BLaER1 (cell line): ENCODE measurements at regions not wholly inside any gene's neighbourhood (a gene's known extent, or its start where the extent isn't known, plus 50 kb on each side); places are given as distances from the start of the nearest gene placed in this dataset.

Experiments
- H3K27ac ChIP-seq: shearing (Covaris generic); formaldehyde crosslinking; 2 replicates; pipeline ENCODE4 v1.8.1; 2022
- H3K27me3 ChIP-seq: shearing (Covaris generic); formaldehyde crosslinking; 2 replicates; pipeline ENCODE4 v1.8.1; 2022
- H3K36me3 ChIP-seq: shearing (Covaris generic); formaldehyde crosslinking; 2 replicates; pipeline ENCODE4 v1.8.1; 2022
- H3K4me1 ChIP-seq: shearing (Covaris generic); formaldehyde crosslinking; 2 replicates; pipeline ENCODE4 v1.8.1; 2022
- H3K4me2 ChIP-seq: shearing (Covaris generic); formaldehyde crosslinking; 2 replicates; pipeline ENCODE4 v1.8.1; 2022
- H3K4me3 ChIP-seq: shearing (Covaris generic); formaldehyde crosslinking; 2 replicates; pipeline ENCODE4 v1.8.1; 2022
- H3K9ac ChIP-seq: shearing (Covaris generic); formaldehyde crosslinking; 2 replicates; pipeline ENCODE4 v1.8.1; 2022
- H3K9me3 ChIP-seq: shearing (Covaris generic); formaldehyde crosslinking; 2 replicates; pipeline ENCODE4 v1.8.1; 2022
- H4K20me1 ChIP-seq: shearing (Covaris generic); formaldehyde crosslinking; 2 replicates; pipeline ENCODE4 v1.8.1; 2022
- Cebpa-rat ChIP-seq: shearing (Covaris generic); IDR thresholded peaks from 2 replicates; pipeline ENCODE4 v1.8.1; 2022

GRCh38 chr16:49936791-49937190, 80.9 kb upstream of the ZNF423 start:
- Histone ChIP-seq H4K20me1 (no peaks in the 10 kb centered on the region), H3K9me3 (peaks cover 11% of the 10 kb centered on the region), H3K4me1 (0 out of 2 replicates have a peak, but pooled peaks cover 3% of the 10 kb centered on the region), H3K9ac (no peak overlapping the region), H3K4me2 (no peak overlapping the region), H3K4me3 (no peak overlapping the region), H3K27ac (no peak overlapping the region), H3K36me3 (no peaks in the 10 kb centered on the region), H3K27me3 (no peaks in the 10 kb centered on the region)
- TF ChIP-seq Cebpa-rat: no peak

- Histone ChIP-seq H3K27me3 (no peaks in the 10 kb centered on the region), H4K20me1 (no peaks in the 10 kb centered on the region), H3K27ac (no peak overlapping the region), H3K4me3 (no peak overlapping the region), H3K4me1 (0 out of 2 replicates have a peak, but pooled peaks cover 3% of the 10 kb centered on the region), H3K4me2 (no peak overlapping the region), H3K36me3 (no peaks in the 10 kb centered on the region), H3K9me3 (peaks cover 11% of the 10 kb centered on the region), H3K9ac (no peak overlapping the region)
- TF ChIP-seq Cebpa-rat: no peak
Measured at GRCh38 chr16:49937886-49938285, 82.0 kb upstream of the ZNF423 start.

GRCh38 chr16:49939495-49939894, 83.6 kb upstream of the ZNF423 start:
- Histone ChIP-seq H3K36me3 (no peaks in the 10 kb centered on the region), H3K4me3 (no peak overlapping the region), H3K9me3 (peaks cover 11% of the 10 kb centered on the region), H3K4me2 (no peak overlapping the region), H3K27ac (no peak overlapping the region), H3K4me1 (0 out of 2 replicates have a peak, but pooled peaks cover 3% of the 10 kb centered on the region), H3K27me3 (no peaks in the 10 kb centered on the region), H3K9ac (no peak overlapping the region), H4K20me1 (no peaks in the 10 kb centered on the region)
- no peak for TF ChIP-seq Cebpa-rat

GRCh38 chr16:49940464-49941224, 84.4 kb upstream of the CNEP1R1 start:
- no peak for TF ChIP-seq Cebpa-rat
- Histone ChIP-seq H3K9me3 (peaks cover 11% of the 10 kb centered on the region), H3K36me3 (no peaks in the 10 kb centered on the region), H3K4me1 (0 out of 2 replicates have a peak, but pooled peaks cover 3% of the 10 kb centered on the region), H3K9ac (no peak overlapping the region), H4K20me1 (no peaks in the 10 kb centered on the region), H3K27me3 (no peaks in the 10 kb centered on the region), H3K27ac (no peak overlapping the region), H3K4me2 (no peak overlapping the region), H3K4me3 (no peak overlapping the region)

GRCh38 chr16:49944221-49944620, 80.8 kb upstream of the CNEP1R1 start:
- no peaks in the 10 kb centered on the region for H3K36me3 ChIP-seq
- H3K4me2 ChIP-seq: no peak overlapping the region
- H4K20me1 ChIP-seq: no peaks in the 10 kb centered on the region
- H3K4me3 ChIP-seq: no peak overlapping the region
- H3K27me3 ChIP-seq: no peaks in the 10 kb centered on the region
- H3K27ac ChIP-seq: no peak overlapping the region
- TF ChIP-seq Cebpa-rat: no peak
- no peaks in the 10 kb centered on the region for H3K9me3 ChIP-seq
- no peak overlapping the region for H3K9ac ChIP-seq
- 0 out of 2 replicates have a peak, but pooled peaks cover 3% of the 10 kb centered on the region for H3K4me1 ChIP-seq

- no peaks in the 10 kb centered on the region for H3K36me3 ChIP-seq
- H3K9me3 ChIP-seq: no peaks in the 10 kb centered on the region
- no peak overlapping the region for H3K9ac ChIP-seq
- H4K20me1 ChIP-seq: no peaks in the 10 kb centered on the region
- H3K27ac ChIP-seq: no peak overlapping the region
- no peak overlapping the region for H3K4me2 ChIP-seq
- H3K4me1 ChIP-seq: peaks cover 17% of the 10 kb centered on the region
- H3K27me3 ChIP-seq: no peaks in the 10 kb centered on the region
- TF ChIP-seq Cebpa-rat: no peak
- H3K4me3 ChIP-seq: no peak overlapping the region
Measured at GRCh38 chr16:49947907-49948678, 76.9 kb upstream of the CNEP1R1 start.

- Histone ChIP-seq H3K9ac (no peak overlapping the region), H3K4me2 (peak overlapping the region; percentile 7; the same call in 1 of the 2 replicates), H3K36me3 (no peaks in the 10 kb centered on the region), H3K27ac (no peak overlapping the region), H3K9me3 (no peaks in the 10 kb centered on the region), H4K20me1 (no peaks in the 10 kb centered on the region), H3K27me3 (no peaks in the 10 kb centered on the region), H3K4me1 (peaks cover 38% of the 10 kb centered on the region), H3K4me3 (no peak overlapping the region)
- TF ChIP-seq Cebpa-rat: no peak
Measured at GRCh38 chr16:49951574-49952195, 73.3 kb upstream of the CNEP1R1 start.

GRCh38 chr16:49952386-49952785, 72.6 kb upstream of the CNEP1R1 start:
- Histone ChIP-seq H3K4me2 (no peak overlapping the region), H3K36me3 (no peaks in the 10 kb centered on the region)
- no peak for TF ChIP-seq Cebpa-rat

GRCh38 chr16:49953090-49953489, 71.9 kb upstream of the CNEP1R1 start:
- Histone ChIP-seq H3K27me3 (no peaks in the 10 kb centered on the region), H3K4me1 (peaks cover 51% of the 10 kb centered on the region), H3K36me3 (no peaks in the 10 kb centered on the region), H3K9me3 (no peaks in the 10 kb centered on the region), H3K9ac (no peak overlapping the region), H3K4me3 (no peak overlapping the region), H3K27ac (no peak overlapping the region), H4K20me1 (no peaks in the 10 kb centered on the region), H3K4me2 (no peak overlapping the region)
- TF ChIP-seq Cebpa-rat: no peak

More at GRCh38 chr16:49952386-49952785, 72.6 kb upstream of the CNEP1R1 start:
- H4K20me1 ChIP-seq: no peaks in the 10 kb centered on the region
- H3K27me3 ChIP-seq: no peaks in the 10 kb centered on the region
- no peak overlapping the region for H3K9ac ChIP-seq
- peaks cover 45% of the 10 kb centered on the region for H3K4me1 ChIP-seq
- no peaks in the 10 kb centered on the region for H3K9me3 ChIP-seq
- no peak overlapping the region for H3K4me3 ChIP-seq
- no peak overlapping the region for H3K27ac ChIP-seq

- no peak for TF ChIP-seq Cebpa-rat
Measured at GRCh38 chr16:49955858-49956257, 69.2 kb upstream of the CNEP1R1 start.

More at GRCh38 chr16:49955858-49956257, 69.2 kb upstream of the CNEP1R1 start:
- Histone ChIP-seq H3K27me3 (no peaks in the 10 kb centered on the region), H3K9ac (no peak overlapping the region), H3K4me2 (peak overlapping the region; percentile 72), H3K9me3 (no peaks in the 10 kb centered on the region), H3K4me3 (no peak overlapping the region), H3K4me1 (peaks cover 52% of the 10 kb centered on the region), H3K36me3 (no peaks in the 10 kb centered on the region), H4K20me1 (no peaks in the 10 kb centered on the region), H3K27ac (no peak overlapping the region)
